ENCODE measurements at regions not wholly inside any gene's neighbourhood (a gene's known extent, or its start where the extent isn't known, plus 50 kb on each side); places are given as distances from the start of the nearest gene placed in this dataset.

DNA sequence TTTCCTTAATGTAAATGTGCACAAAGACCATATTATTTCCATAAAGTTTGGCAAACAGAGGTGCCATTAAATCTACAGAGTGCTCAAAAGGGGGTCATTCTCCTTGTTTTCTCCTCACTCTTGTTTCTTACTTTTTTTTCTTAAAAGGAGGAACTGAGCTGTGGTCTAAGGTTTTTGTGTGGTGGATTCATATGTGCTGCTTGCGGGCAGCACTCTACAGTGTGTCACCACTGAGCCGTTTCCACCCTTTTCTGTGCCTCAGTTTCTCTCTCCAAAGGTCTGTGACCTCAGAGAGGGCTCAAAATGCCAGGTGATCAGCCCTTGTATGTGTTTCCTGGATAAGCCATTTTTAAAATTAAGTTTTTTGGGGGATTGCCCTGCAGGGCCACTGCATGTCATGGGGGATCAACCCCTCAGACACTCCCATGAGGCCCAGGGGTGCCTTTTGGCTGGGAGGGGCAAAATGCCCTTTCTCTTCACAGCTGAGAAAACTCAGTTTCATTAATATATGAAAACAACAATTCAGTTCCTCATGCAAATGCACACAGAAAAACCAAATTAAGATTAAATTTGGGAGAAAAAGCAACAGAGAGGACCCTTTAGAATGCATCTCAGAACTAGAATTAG is 56.9 kb upstream of the VOPP1 start:
- TF ChIP-seq EZH2phosphoT487 (IDR thresholded peaks at IDR 0.05; ENCODE audit: borderline replicate concordance), result no peak
- TF ChIP-seq, protein P1, sequence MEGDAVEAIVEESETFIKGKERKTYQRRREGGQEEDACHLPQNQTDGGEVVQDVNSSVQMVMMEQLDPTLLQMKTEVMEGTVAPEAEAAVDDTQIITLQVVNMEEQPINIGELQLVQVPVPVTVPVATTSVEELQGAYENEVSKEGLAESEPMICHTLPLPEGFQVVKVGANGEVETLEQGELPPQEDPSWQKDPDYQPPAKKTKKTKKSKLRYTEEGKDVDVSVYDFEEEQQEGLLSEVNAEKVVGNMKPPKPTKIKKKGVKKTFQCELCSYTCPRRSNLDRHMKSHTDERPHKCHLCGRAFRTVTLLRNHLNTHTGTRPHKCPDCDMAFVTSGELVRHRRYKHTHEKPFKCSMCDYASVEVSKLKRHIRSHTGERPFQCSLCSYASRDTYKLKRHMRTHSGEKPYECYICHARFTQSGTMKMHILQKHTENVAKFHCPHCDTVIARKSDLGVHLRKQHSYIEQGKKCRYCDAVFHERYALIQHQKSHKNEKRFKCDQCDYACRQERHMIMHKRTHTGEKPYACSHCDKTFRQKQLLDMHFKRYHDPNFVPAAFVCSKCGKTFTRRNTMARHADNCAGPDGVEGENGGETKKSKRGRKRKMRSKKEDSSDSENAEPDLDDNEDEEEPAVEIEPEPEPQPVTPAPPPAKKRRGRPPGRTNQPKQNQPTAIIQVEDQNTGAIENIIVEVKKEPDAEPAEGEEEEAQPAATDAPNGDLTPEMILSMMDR (conservative IDR thresholded peaks at IDR 0.05; ENCODE audit: low read length), result no peak
- Histone ChIP-seq H3K4me2 (ENCODE audit: low read depth, low read length, poor library complexity, severe bottlenecking) (no peak overlapping the region), H3K9ac (ENCODE audit: low read depth, low read length, poor library complexity, severe bottlenecking) (no peak overlapping the region), H2AFZ (ENCODE audit: low read length) (no peak overlapping the region), H3K9me3 (ENCODE audit: insufficient read depth, low read depth, low read length) (no peaks in the 10 kb centered on the region), H4K20me1 (ENCODE audit: insufficient read depth, low read length, poor library complexity, severe bottlenecking) (no peaks in the 10 kb centered on the region), H3F3A (ENCODE audit: low read depth) (no peaks in the 10 kb centered on the region), H3K9me2 (replicated peaks; ENCODE audit: low read depth, low read length) (no peaks in the 10 kb centered on the region), H3K79me2 (ENCODE audit: insufficient read depth, low read length) (no peaks in the 10 kb centered on the region), H3K4me1 (ENCODE audit: insufficient read depth, low read length, poor library complexity, severe bottlenecking) (no peaks in the 10 kb centered on the region), H3K4me3 (ENCODE audit: low read length, poor library complexity, severe bottlenecking) (no peak overlapping the region), H3K36me3 (ENCODE audit: insufficient read depth, low read length) (no peaks in the 10 kb centered on the region), H3K27me3 (ENCODE audit: insufficient read depth, low read length, poor library complexity, severe bottlenecking) (no peaks in the 10 kb centered on the region)

DNA sequence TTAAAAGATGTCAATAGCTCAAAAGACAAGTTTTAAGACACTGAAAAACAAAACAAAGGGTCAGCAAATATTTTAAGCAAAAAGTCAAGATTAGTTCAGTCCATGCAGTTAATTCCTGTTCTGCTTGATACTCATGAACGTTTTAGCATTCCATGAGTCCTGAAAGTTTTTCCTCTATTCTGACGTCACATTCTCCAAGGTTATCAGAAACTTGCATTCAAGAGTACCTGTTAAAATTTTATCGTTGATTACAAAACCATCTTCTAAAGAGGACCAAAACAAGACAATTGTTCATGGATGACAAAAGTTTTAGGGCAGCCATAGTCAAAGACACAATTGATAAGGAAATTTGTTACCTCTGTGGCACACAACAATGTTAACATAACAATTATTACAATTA is 52.5 kb upstream of the VOPP1 start:
- no peaks in the 10 kb centered on the region for H3K9me2 ChIP-seq (replicated peaks; ENCODE audit: low read depth, low read length)
- no peak overlapping the region for H2AFZ ChIP-seq (ENCODE audit: low read length)
- no peaks in the 10 kb centered on the region for H3F3A ChIP-seq (ENCODE audit: low read depth)
- no peak overlapping the region for H3K4me2 ChIP-seq (ENCODE audit: low read depth, low read length, poor library complexity, severe bottlenecking)
- TF ChIP-seq, protein P1 (conservative IDR thresholded peaks at IDR 0.05; ENCODE audit: low read length), result no peak
- no peak for TF ChIP-seq EZH2phosphoT487 (IDR thresholded peaks at IDR 0.05; ENCODE audit: borderline replicate concordance)
- no peaks in the 10 kb centered on the region for H4K20me1 ChIP-seq (ENCODE audit: insufficient read depth, low read length, poor library complexity, severe bottlenecking)
- no peaks in the 10 kb centered on the region for H3K9me3 ChIP-seq (ENCODE audit: insufficient read depth, low read depth, low read length)
- H3K79me2 ChIP-seq (ENCODE audit: insufficient read depth, low read length), result no peaks in the 10 kb centered on the region
- H3K36me3 ChIP-seq (ENCODE audit: insufficient read depth, low read length), result no peaks in the 10 kb centered on the region
- no peaks in the 10 kb centered on the region for H3K4me1 ChIP-seq (ENCODE audit: insufficient read depth, low read length, poor library complexity, severe bottlenecking)
- no peaks in the 10 kb centered on the region for H3K27me3 ChIP-seq (ENCODE audit: insufficient read depth, low read length, poor library complexity, severe bottlenecking)
- H3K4me3 ChIP-seq (ENCODE audit: low read length, poor library complexity, severe bottlenecking), result no peak overlapping the region
- H3K9ac ChIP-seq (ENCODE audit: low read depth, low read length, poor library complexity, severe bottlenecking), result no peak overlapping the region

DNA sequence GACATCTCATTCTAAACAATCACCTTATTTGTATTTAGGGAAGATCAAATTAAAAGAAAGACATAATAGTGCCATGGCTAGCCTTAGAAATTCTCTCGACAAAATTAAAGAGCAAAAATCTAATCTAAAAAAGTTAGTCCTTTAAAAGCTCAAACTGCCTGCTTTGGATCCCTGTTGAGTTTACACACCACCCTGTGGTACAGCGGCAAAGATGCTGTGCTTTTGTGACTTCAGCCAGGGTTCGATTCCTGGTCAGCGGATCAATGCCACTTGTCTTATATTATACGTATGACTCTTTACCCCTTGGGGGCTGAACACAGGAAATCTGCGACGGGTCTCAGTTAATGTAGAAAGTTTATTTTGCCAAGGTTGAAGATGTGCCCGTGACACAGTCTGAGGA is 51.3 kb upstream of the VOPP1 start:
- Histone ChIP-seq H3K27me3 (ENCODE audit: insufficient read depth, low read length, poor library complexity, severe bottlenecking) (no peaks in the 10 kb centered on the region), H3K4me1 (ENCODE audit: insufficient read depth, low read length, poor library complexity, severe bottlenecking) (no peaks in the 10 kb centered on the region), H3K9me2 (replicated peaks; ENCODE audit: low read depth, low read length) (no peaks in the 10 kb centered on the region), H2AFZ (ENCODE audit: low read length) (no peak overlapping the region), H3K9ac (ENCODE audit: low read depth, low read length, poor library complexity, severe bottlenecking) (no peak overlapping the region), H3K4me2 (ENCODE audit: low read depth, low read length, poor library complexity, severe bottlenecking) (no peak overlapping the region), H3K36me3 (ENCODE audit: insufficient read depth, low read length) (no peaks in the 10 kb centered on the region), H3K9me3 (ENCODE audit: insufficient read depth, low read depth, low read length) (no peaks in the 10 kb centered on the region; the same call in 1 of the 2 replicates), H3F3A (ENCODE audit: low read depth) (no peaks in the 10 kb centered on the region), H3K4me3 (ENCODE audit: low read length, poor library complexity, severe bottlenecking) (no peak overlapping the region), H4K20me1 (ENCODE audit: insufficient read depth, low read length, poor library complexity, severe bottlenecking) (no peaks in the 10 kb centered on the region), H3K79me2 (ENCODE audit: insufficient read depth, low read length) (no peaks in the 10 kb centered on the region)
- TF ChIP-seq, protein P1 (conservative IDR thresholded peaks at IDR 0.05; ENCODE audit: low read length), result no peak
- no peak for TF ChIP-seq EZH2phosphoT487 (IDR thresholded peaks at IDR 0.05; ENCODE audit: borderline replicate concordance)

Data from Loucy (cell line).